HG03460 (cell line): ENCODE measurements at regions not wholly inside any gene's neighbourhood (a gene's known extent, or its start where the extent isn't known, plus 50 kb on each side); places are given as distances from the start of the nearest gene placed in this dataset.
A peak's percentile ranks its signal among the peaks of the same experiment; 100 is the strongest.

ENCODE experiments used
- ATAC-seq: cut with Tn5 transposase; IDR thresholded peaks from one replicate; pipeline ENCODE4 v1.9.1; 2021; ENCODE audit not compliant: unreplicated experiment

DNA sequence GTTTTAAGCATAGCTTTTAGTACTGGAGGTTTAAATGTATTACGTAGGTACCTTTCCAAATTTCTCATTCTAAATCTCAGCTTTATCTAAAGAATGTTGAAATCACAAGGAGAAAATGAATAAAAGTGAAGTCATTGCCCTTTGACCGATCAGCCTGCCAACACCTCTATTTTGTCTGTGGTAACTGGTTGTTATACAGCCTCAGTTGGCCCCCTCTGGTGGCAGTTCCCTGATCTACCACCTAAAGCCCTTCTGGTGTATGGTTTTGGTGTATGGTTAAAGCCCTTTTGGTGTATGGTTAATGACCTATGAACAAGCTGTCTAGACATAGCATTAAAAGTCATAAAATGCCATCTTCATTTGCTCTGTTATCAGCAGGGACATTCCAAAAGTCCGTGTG is 378.2 kb upstream of the AZI2 start:
- ATAC-seq: peak; percentile 91

DNA sequence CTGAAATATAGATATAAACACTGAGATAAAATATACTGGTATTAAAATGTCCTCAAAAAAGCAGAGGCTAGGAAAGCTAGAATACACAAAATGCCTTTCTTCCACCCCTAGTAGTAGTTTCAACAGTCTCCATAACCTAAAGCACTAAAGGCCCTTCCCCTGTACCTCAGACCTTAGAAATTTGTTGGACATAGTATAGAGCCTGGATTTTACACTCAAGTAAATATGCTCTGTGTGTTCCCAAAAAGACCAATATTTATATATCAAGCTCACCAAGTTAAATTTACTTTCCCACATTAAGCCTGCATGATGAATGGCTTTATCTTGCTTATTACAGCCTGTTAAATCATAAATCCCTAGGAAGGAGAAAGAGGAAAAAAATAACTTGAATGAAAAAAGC is 378.7 kb upstream of the AZI2 start:
- ATAC-seq: no peak

DNA sequence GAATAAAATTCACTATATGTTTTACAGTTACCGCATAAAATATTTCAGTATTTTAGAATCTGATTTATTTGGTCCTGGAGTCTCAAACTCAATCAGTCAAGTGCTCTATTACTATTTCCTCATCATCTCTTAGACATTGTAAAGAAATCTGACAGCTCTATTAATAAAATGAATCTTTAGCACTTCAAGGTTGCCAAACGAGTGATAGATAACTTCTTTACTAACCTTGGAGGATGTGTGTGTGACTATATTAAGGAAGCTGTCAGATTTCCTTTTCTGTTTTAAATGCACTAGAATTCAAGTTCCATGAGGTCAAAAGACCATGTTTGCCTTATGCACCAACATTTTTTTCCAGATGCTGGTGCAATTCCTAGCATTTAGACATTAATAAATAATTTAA is 389.8 kb upstream of the AZI2 start:
- no peak for ATAC-seq

DNA sequence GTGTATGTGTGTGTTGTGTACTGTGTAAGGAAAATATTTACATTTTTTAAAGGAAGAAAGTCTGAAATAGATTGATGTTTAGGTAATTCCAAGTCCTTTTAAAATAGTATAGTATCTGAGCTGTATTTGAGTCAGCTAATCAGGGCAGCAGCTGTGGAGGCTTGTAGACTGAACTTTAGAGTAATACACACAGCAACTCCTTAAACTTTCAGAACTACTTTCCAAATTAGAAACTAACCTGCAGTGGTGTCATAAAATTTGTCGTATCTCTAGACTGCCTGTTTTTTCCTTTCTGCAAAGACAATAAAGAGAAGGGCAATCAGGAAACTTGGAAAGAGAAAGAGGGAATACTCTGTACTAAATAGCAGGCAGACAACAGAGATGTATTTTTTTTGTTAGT is 391.0 kb upstream of the AZI2 start:
- no peak for ATAC-seq

DNA sequence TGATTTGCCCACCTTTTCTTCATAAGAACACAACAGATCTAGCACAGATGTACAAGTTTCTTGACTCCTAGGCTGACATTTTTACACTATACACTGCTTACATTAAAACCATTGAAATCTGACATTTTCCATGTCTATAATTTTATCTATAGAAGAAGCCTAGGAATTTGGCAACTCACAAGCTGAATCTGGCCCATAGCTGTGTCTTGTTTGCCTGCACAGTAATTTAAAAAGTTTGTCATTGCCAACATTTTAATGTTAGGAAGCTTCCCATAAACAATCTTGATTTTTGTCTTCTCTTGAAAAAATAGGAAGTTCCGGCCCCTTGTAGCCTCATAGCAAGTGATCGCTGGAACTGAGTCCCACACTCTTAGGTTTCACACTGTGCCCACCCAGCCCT is 394.6 kb upstream of the AZI2 start:
- no peak for ATAC-seq

DNA sequence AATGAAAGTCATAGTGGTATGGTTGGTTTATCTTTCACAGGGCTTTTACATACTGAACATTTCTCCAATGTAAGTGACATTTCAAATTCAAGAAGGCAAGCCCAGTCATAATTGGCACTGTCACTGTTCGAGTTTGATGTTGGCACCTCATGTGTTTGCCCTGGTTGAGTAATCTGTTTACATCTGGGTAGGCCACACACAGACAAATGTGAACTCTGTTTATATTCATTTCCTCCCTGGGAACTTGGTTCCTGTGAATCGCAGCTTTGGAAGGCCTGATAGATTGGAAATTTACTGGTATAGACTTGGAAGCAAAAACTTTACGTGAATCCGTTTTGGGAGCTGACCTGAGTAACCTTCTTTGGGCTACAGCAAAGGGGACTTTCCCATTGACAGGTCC is 395.2 kb upstream of the AZI2 start:
- no peak for ATAC-seq

DNA sequence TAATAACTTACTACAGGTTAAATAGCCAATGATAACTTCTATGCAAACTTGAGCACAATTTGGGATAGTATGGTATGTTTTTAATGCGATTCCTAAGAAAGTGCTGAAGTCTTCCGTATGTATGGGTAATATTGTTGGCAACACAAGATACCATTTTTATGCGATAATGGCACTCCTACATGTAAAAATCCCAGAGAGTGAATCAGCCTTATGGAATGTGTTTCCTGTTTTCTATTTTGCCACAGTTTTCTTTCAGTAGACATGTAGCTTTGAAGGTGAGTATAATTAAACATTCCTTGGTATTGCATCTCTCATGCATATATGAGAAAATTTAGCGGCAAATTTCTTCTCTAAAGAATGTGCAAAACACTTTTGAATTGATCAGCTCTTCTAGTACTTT is 396.8 kb upstream of the AZI2 start:
- ATAC-seq: no peak

DNA sequence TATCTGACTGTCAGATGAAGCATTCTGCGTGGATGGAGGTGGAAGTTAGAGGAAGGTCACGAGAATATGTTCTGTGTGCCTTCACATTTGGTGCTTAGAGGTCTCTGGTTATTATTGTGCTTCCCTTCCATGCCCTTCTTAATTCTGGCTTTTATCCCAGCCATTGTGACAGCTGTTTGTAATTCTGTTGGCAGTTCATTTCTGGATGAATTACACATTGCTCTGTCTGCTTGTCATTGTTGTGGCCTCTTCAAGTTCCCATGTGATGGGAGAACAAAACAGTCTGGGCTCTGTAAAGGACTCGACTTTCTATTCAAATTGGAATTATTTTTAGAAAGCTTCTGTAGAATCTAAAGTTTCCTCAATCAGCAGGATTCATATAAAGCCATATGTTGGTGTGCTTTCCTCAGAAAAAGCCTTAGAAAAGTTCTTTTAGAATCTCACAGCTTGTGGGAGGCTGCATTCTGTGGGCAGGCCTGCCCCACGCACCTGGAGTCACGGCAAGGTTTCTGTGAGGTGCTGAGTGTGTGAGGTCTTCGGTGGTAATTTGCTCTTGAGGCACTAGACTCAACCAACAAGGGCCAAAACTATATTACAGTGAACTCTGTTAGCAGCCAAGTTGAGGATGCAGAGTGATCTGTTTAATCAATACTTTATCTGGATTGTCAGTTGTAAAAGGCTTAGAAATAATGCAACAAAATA is 397.4 kb upstream of the AZI2 start:
- ATAC-seq: no peak

DNA sequence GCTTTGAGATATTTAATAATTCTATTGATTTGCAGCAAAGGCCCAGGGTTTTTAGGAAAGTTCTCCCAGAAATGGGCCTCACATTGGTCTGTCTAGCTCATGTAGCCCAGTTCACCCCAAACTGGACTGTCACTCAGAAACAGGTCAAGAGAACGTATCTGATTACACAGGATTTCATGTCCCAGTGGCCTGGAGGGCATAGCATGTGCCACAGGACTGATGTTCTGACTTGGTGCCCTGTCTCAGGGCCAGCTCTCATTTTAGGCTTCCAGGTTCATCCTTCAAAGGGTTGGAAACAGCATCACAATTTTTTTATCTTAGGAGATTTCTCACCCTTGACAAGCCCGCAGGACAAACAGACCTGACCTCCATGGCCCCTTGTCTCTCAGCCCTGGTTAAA is 398.4 kb upstream of the AZI2 start:
- ATAC-seq: no peak

DNA sequence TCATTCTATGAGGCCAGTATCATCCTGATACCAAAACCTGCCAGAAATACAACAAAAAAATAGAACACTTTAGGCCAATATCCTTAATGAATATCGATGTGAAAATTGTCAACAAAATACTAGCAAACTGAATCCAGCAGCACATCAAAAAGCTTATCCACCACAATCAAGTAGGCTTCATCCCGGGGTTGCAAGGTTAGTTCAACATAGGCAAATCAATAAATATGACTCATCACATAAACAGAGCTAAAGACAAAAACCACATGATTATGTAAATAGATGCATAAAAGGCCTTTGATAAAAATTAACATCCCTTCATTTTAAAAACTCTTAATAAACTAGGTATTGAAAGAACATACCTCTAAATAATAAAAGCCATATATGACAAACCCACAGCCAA is 403.2 kb upstream of the AZI2 start:
- ATAC-seq: no peak

DNA sequence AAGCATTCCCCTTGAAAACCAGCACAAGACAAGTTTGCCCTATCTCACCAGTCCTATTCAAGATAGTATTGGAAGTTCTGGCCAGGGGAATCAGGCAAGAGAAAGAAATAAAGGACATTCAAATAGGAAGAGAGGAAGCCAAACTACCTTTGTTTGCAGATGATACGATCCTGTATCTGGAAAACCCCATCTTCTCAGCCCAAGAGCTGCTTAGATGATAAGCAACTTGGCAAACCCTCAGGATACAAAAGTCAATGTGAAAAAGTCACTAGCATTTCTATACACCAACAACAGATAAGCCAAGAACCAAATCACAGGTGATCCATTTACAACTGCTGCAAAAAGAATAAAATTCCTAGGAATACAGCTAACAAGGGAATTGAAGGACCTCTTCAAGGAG is 403.7 kb upstream of the AZI2 start:
- ATAC-seq: no peak

DNA sequence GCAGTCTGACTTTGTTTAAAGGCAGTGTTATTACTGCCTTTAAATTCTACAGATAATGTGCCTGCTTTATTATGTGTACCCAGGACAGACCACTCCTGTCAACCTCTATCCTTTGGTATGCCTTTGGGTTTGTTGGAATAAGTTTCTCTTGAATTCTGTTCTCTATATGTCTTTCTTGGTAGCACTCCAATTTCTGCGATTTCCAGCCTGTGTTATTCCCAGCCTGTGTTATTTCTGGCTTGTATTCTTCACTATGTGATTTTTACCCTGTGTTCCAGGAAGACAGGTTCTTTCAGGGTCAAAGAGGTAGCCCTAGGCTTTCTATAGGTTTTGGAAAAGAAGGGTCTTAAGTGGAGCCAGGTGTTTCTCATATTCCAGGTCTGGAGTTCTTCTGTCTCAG is 407.4 kb upstream of the AZI2 start:
- no peak for ATAC-seq

DNA sequence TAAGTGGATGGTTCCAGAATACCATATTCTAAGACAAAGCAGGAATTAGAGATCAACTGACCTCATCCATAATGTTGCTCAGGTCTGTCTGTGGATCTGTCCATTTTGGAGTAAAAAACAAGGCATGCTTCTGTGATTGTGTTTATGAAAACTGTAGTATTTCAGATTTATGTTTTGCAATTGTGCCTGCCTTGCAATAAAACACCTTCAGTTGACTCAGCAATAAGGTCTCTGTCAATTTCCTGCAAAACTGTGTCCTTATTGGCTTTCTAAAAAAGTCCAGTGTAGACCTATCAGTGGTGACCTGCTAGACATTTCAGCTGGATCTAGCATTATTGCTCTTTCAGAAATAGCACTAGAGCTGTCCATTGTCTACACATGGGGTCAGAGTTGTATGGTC is 409.5 kb upstream of the AZI2 start:
- no peak for ATAC-seq

DNA sequence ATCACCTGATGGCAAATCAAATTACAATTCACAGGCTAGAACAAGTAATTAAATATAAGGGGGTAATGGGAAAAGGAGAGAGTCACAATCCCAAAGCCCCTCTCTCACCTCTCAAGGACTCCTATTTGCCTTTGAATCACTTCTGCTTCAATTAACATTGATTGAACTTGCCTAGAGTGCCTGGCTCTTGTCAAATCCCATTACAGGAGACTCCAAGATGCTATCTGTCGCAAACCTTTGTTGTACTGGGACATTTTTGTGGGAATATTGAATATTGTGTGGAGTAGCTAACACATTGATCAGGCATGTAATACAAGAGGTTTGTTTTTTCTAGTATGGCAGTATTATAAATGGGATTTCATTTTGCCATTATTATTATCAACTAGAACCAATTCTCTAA is 412.8 kb upstream of the AZI2 start:
- ATAC-seq: no peak

DNA sequence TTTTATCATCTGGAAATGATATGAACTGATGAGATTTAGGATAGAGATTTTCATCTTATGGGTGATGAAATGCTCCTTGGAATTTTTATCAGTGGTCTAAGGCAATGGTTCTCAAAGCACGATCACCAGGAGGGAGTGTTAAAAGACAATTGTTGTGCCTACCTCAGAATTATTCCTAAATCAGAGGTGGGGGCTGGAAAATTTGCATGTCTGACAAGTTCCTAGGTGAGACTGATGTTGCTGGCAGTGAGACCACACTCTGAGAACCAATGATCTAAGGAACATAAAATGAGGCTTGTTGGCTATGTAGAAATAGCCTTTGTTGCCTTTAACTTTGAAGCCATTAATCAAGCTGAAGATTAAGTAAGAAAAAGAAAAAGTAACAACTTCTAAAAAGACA is 416.6 kb upstream of the AZI2 start:
- no peak for ATAC-seq

DNA sequence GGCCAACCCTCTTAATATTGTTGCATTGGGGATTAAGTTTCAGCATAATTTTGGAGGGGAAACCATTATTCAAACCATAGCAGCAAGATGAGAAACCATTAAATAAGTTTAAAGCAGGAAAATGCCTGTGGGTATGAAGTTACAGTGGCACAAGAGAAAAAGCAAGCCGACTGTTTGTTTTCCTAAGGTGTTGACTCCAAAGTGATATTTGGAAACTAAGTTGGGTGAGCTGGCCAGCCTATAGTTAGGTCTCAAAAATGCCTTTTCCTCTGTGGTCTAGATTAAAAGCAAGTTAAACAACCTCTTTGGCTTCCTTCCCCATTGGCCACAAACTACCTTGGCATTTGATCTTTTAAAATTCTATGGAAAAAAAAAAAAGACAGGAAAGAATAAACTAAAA is 419.8 kb upstream of the AZI2 start:
- no peak for ATAC-seq

DNA sequence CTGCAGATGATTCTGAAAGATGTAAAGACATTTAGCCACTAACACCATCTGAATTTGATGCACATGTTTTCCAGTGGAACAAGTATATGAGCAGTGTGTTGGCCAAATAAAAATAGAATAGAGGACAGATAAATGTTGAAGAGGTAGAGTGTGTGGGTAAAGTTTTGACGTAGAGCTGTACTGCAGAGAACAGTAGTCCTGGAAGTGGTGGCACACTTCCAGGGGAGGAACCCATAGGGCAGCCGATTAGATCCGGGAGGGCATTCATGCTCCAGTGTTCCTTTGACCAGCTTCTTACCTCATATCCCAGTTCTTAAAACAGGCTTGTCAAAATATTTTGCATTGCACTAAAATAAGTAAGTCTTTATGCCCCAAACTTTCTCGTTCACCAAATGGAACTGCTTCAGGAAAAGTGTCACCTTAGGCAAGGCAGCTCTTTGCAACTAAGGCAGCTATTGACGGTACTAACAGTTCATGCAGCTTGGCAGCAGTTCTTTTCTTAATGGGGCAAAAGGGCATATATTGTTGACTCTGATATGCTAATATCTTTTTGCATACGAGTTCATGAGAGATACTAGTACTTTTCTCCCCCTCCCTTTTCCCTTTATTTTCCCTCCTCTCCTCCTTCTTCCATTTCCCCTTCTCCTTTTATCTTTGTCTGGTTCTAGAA is 429.3 kb upstream of the AZI2 start:
- no peak for ATAC-seq

DNA sequence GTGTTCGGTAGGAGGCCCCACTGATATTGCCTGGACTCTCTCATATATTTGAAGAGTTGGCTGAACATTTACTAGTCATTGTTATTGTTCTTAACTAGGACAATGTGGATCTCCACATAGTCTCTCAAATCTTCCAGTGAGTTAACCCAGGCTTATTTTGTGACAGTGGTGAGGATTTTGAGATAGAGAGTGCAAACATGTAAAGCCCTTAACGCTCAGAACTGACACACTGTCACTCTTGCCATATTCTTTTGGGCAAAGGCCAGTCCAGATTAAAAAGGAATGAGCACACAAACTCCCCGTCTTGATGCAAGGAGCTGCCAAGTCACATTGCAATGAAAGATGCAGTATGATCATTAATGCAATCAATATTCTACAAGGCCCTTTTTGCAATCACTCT is 431.9 kb upstream of the AZI2 start:
- ATAC-seq: no peak

DNA sequence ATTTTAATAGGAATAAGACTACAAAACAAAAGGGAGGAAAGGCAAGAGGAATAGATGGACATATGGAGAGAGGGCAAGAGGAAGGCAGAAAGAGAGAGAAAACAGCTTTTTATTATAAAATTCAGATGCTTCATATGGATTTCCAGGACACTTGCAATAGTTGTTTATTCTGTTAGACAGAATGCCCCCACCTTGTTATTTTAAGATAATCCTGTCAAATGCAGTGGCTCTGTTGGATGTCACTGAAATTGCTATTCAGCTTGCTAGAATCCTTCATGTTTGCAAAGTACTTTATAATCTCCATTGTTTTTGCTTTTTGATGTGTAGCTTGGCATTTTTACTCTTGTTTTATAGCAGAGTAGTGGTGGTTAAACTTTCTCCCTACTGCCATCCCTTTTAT is 432.4 kb upstream of the AZI2 start:
- no peak for ATAC-seq

DNA sequence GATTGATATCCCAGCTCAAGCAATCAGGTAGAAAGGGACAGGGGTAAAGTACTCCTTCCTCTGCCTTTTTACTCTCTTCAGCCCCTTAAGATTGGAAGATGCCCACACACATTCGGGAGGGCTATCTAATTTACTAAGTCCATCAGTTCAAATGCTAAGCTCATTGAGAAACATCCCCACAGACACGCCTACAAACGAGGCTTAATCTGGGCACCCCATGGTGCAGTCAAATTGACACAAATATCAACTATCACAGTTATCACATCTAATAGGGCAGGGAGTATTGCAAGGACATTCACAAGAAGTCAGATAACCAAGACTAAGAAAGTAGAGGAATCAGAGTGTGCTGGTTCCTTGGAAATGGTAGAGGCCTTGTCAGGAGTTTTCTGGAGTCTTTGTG is 437.8 kb upstream of the AZI2 start:
- no peak for ATAC-seq

DNA sequence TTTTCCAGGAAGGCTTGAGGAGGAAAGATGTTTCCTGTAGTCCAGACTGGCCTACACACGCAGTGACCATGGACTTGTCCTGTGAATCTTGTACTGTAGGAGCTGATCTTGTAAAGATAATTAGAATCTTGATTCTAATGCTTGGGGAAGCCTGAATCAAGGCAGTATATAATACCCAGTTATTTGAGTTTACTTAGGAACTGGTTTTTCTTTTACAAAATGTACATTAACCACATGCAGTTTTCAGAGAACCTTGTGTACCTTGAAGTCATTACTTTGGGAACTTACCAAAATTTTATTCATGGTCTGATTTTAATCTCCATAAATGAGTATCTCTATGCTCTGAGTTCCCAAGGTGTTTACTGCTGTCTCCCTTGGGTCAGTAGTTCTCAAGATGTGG is 439.9 kb upstream of the AZI2 start:
- no peak for ATAC-seq

DNA sequence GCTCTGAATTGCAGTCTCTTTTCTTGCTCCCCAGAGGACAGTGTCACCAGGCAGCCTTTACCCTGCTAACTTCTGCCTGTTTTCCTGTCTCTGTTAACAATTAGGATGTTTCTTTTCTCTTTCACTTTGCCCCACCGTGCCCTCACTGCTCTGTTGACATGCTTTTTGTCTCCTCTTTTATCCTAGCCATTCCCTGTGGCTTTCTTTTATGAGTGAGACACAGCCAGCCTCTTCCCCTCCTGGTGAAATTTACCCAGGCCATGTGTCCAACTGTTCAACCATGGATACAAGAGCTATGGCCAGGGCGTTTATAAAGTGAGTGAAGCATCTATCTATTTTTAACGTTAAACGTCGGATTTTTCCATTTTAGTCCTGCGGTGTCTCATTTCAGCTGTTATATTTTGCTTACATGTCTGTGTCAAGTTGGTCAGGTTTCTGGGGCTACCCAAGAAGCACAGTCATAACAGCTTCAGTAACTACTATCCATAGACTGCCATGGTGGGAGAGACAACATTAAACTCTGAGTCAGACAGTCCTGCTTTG is 443.2 kb upstream of the AZI2 start:
- no peak for ATAC-seq

DNA sequence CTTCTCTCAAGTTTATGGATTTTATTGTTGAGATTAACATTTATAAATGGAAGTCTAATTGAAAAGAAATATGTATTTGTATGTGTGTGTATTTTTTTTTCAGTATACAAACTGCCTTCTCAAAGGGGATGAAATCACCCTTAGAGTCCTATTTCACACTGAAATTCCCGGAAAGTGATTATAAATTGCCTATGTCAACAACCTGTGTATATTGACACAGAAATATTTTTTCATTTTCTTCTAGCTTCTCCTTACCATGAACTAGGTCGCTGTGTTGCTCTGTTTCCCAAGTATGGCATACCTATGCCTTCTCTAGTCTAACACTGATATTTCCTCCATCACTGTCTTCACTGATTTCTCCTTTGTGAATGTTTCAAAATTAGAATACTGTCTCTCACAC is 444.0 kb upstream of the AZI2 start:
- no peak for ATAC-seq
